ENCODE measurements at regions not wholly inside any gene's neighbourhood (a gene's known extent, or its start where the extent isn't known, plus 50 kb on each side); places are given as distances from the start of the nearest gene placed in this dataset.
"Not testable (repeated sequence)": the region's sequence is repeated elsewhere in the genome, so short reads cannot be mapped to it uniquely, and the experiment has no call there.

GRCh38 chr1:172799804-172800203 is 140.9 kb downstream of the FASLG start:
- DNase-seq (ENCODE audit: low read depth in 2 of 2): not testable (repeated sequence)

GRCh38 chr1:172801771-172802322 is 142.9 kb downstream of the FASLG start:
- no peak for DNase-seq (ENCODE audit: low read depth in 2 of 2)

GRCh38 chr1:172809750-172810149 is 150.8 kb downstream of the FASLG start:
- no peak for DNase-seq (ENCODE audit: low read depth in 2 of 2)

- DNase-seq (ENCODE audit: low read depth in 2 of 2): no peak
Measured at GRCh38 chr1:172810480-172811175, 151.7 kb downstream of the FASLG start.

GRCh38 chr1:172811694-172812093 is 152.8 kb downstream of the FASLG start:
- DNase-seq (ENCODE audit: low read depth in 2 of 2): no peak

- DNase-seq (ENCODE audit: low read depth in 2 of 2): no peak
Measured at GRCh38 chr1:172812118-172812517, 153.2 kb downstream of the FASLG start.

- DNase-seq (ENCODE audit: low read depth in 2 of 2): no peak
Measured at GRCh38 chr1:172813330-172813729, 154.4 kb downstream of the FASLG start.

GRCh38 chr1:172814428-172814827 is 155.5 kb downstream of the FASLG start:
- DNase-seq (ENCODE audit: low read depth in 2 of 2): no peak

GRCh38 chr1:172815740-172816139 is 156.8 kb downstream of the FASLG start:
- no peak for DNase-seq (ENCODE audit: low read depth in 2 of 2)

- no peak for DNase-seq (ENCODE audit: low read depth in 2 of 2)
Measured at GRCh38 chr1:172818841-172819527, 160.1 kb downstream of the FASLG start.

GRCh38 chr1:172820475-172821158 is 161.7 kb downstream of the FASLG start:
- DNase-seq (ENCODE audit: low read depth in 2 of 2): no peak

- no peak for DNase-seq (ENCODE audit: low read depth in 2 of 2)
Measured at GRCh38 chr1:172821609-172822274, 162.8 kb downstream of the FASLG start.

- no peak for DNase-seq (ENCODE audit: low read depth in 2 of 2)
Measured at GRCh38 chr1:172822886-172823285, 164.0 kb downstream of the FASLG start.

GRCh38 chr1:172823534-172823933 is 164.6 kb downstream of the FASLG start:
- DNase-seq (ENCODE audit: low read depth in 2 of 2): no peak

GRCh38 chr1:172824209-172824608 is 165.3 kb downstream of the FASLG start:
- DNase-seq (ENCODE audit: low read depth in 2 of 2): no peak

GRCh38 chr1:172826096-172826741 is 167.3 kb downstream of the FASLG start:
- DNase-seq (ENCODE audit: low read depth in 2 of 2): peak; percentile 47 to 78

GRCh38 chr1:172827301-172827700 is 168.4 kb downstream of the FASLG start:
- no peak for DNase-seq (ENCODE audit: low read depth in 2 of 2)

- DNase-seq (ENCODE audit: low read depth in 2 of 2): no peak
Measured at GRCh38 chr1:172827841-172828240, 168.9 kb downstream of the FASLG start.

GRCh38 chr1:172832006-172832725 is 173.3 kb downstream of the FASLG start:
- no peak for DNase-seq (ENCODE audit: low read depth in 2 of 2)

GRCh38 chr1:172833954-172834353 is 175.1 kb downstream of the FASLG start:
- DNase-seq (ENCODE audit: low read depth in 2 of 2): no peak

- DNase-seq (ENCODE audit: low read depth in 2 of 2): no peak
Measured at GRCh38 chr1:172834609-172835008, 175.7 kb downstream of the FASLG start.

Measured in dermis microvascular lymphatic vessel endothelial cell (primary cell).